Activated CD8-positive, alpha-beta T cell treated with anti-CD3 and anti-CD28 coated beads, Interleukin-2, amount 10 ng/mL, durations not matched to agents 7 days and 5 days (primary cell): ENCODE measurements at regions not wholly inside any gene's neighbourhood (a gene's known extent, or its start where the extent isn't known, plus 50 kb on each side); places are given as distances from the start of the nearest gene placed in this dataset.

Experiments
- ATAC-seq: fragments of 150-1000 bp; cut with Tn5 transposase; one replicate; pipeline ENCODE4 v1.10.0; 2021; ENCODE audit warnings: moderate library complexity
- CTCF ChIA-PET: fragments of 350-600 bp; sonication (Branson Sonifier 250); formaldehyde crosslinking; loops from one replicate; lab custom pipeline; 2021; ENCODE audit warnings: antibody characterized with exemption; lab: Charles Lee
- POLR2A ChIA-PET: fragments of 350-600 bp; sonication (Branson Sonifier 250); formaldehyde crosslinking; loops from one replicate; lab custom pipeline; 2021; ENCODE audit warnings: antibody characterized with exemption; lab: Charles Lee
- DNase-seq: peaks from one replicate; pipeline ENCODE4 v3.0.0-alpha.2; 2020
- H3K27ac Mint-ChIP-seq: one replicate; pipeline ENCODE4 v1.8.0; 2021; ENCODE audit warnings: mild to moderate bottlenecking, mixed read lengths
- H3K27me3 Mint-ChIP-seq: one replicate; pipeline ENCODE4 v1.8.0; 2021; ENCODE audit warnings: low read depth, mixed read lengths
- H3K36me3 Mint-ChIP-seq: one replicate; pipeline ENCODE4 v1.8.0; 2021; ENCODE audit warnings: low read depth, mixed read lengths
- H3K4me1 Mint-ChIP-seq: one replicate; pipeline ENCODE4 v1.8.0; 2021; ENCODE audit warnings: low read depth, mixed read lengths
- H3K4me3 Mint-ChIP-seq: one replicate; pipeline ENCODE4 v1.8.0; 2021; ENCODE audit warnings: mild to moderate bottlenecking, mixed read lengths
- H3K9me3 Mint-ChIP-seq: one replicate; pipeline ENCODE4 v1.8.0; 2022; ENCODE audit warnings: mixed read lengths; ENCODE audit not compliant: insufficient read depth

- CTCF ChIA-PET: no interaction called here
- no peak for DNase-seq
- POLR2A ChIA-PET: no interaction called here
- H3K27ac Mint-ChIP-seq: no peak overlapping the region
- H3K27me3 Mint-ChIP-seq: no peaks in the 10 kb centered on the region
- ATAC-seq: no peak
- peaks cover 11% of the 10 kb centered on the region for H3K9me3 Mint-ChIP-seq
- no peak overlapping the region for H3K4me3 Mint-ChIP-seq
- no peaks in the 10 kb centered on the region for H3K4me1 Mint-ChIP-seq
- H3K36me3 Mint-ChIP-seq: no peaks in the 10 kb centered on the region
Observed at GRCh38 chr18:65081786-65082185, 669.0 kb upstream of the CDH7 start.

- H3K27me3 Mint-ChIP-seq: no peaks in the 10 kb centered on the region
- POLR2A ChIA-PET: no interaction called here
Observed at GRCh38 chr18:65073060-65073550, 677.7 kb upstream of the CDH7 start.

GRCh38 chr18:65057439-65058083 is 693.3 kb upstream of the CDH7 start:
- CTCF ChIA-PET: no interaction called here
- Mint-ChIP-seq H3K36me3 (no peaks in the 10 kb centered on the region), H3K4me1 (no peaks in the 10 kb centered on the region), H3K4me3 (no peak overlapping the region), H3K27me3 (no peaks in the 10 kb centered on the region), H3K9me3 (peaks cover 12% of the 10 kb centered on the region), H3K27ac (no peak overlapping the region)
- POLR2A ChIA-PET: no interaction called here
- DNase-seq (no peak), ATAC-seq (no peak)

More at GRCh38 chr18:65073060-65073550, 677.7 kb upstream of the CDH7 start:
- no peaks in the 10 kb centered on the region for H3K4me1 Mint-ChIP-seq
- no peaks in the 10 kb centered on the region for H3K9me3 Mint-ChIP-seq
- H3K36me3 Mint-ChIP-seq: no peaks in the 10 kb centered on the region
- DNase-seq (no peak), ATAC-seq (no peak)
- CTCF ChIA-PET: no interaction called here
- no peak overlapping the region for H3K27ac Mint-ChIP-seq
- no peak overlapping the region for H3K4me3 Mint-ChIP-seq

- H3K27me3 Mint-ChIP-seq: no peaks in the 10 kb centered on the region
Observed at GRCh38 chr18:65056575-65056974, 694.2 kb upstream of the CDH7 start.

DNA sequence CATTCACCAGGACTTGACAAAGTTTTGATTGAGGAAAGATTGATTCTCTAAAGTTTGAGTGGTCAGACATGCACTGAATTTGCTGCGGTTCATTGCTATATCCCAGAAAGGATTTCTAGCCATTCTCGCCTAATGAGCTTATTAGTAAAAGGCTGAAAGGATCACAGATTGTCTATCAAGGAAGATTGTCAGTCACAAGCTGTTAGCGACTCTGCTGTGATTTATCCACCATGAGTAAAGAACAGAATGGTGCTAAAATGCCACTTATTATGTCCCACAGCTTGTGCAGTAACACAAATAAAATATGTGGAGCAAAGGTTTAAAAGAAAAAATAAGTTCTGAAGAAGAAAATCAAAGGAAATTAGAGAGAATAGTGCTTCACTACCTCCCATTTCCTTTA is 701.2 kb upstream of the CDH7 start:
- ATAC-seq (no peak), DNase-seq (no peak)
- ChIA-PET POLR2A (no interaction called here), CTCF (no interaction called here)
- peaks cover 4% of the 10 kb centered on the region for H3K9me3 Mint-ChIP-seq
- H3K27ac Mint-ChIP-seq: no peak overlapping the region
- no peaks in the 10 kb centered on the region for H3K4me1 Mint-ChIP-seq
- no peaks in the 10 kb centered on the region for H3K36me3 Mint-ChIP-seq
- no peak overlapping the region for H3K4me3 Mint-ChIP-seq
- H3K27me3 Mint-ChIP-seq: no peaks in the 10 kb centered on the region

More at GRCh38 chr18:65056575-65056974, 694.2 kb upstream of the CDH7 start:
- DNase-seq (no peak), ATAC-seq (no peak)
- Mint-ChIP-seq H3K4me1 (no peaks in the 10 kb centered on the region), H3K4me3 (no peak overlapping the region), H3K36me3 (no peaks in the 10 kb centered on the region), H3K27ac (no peak overlapping the region), H3K9me3 (peaks cover 5% of the 10 kb centered on the region)
- ChIA-PET CTCF (no interaction called here), POLR2A (no interaction called here)

- POLR2A ChIA-PET: no interaction called here
- no peak overlapping the region for H3K4me3 Mint-ChIP-seq
- no peaks in the 10 kb centered on the region for H3K27me3 Mint-ChIP-seq
- CTCF ChIA-PET: no interaction called here
- H3K36me3 Mint-ChIP-seq: no peaks in the 10 kb centered on the region
- H3K9me3 Mint-ChIP-seq: peaks cover 21% of the 10 kb centered on the region
- DNase-seq (no peak), ATAC-seq (no peak)
- no peak overlapping the region for H3K27ac Mint-ChIP-seq
- H3K4me1 Mint-ChIP-seq: no peaks in the 10 kb centered on the region
Observed at GRCh38 chr18:65039578-65039977, 711.2 kb upstream of the CDH7 start.

- ATAC-seq (no peak), DNase-seq (no peak)
- ChIA-PET POLR2A (no interaction called here), CTCF (no interaction called here)
- peaks cover 15% of the 10 kb centered on the region for H3K9me3 Mint-ChIP-seq
- no peaks in the 10 kb centered on the region for H3K4me1 Mint-ChIP-seq
- H3K36me3 Mint-ChIP-seq: no peaks in the 10 kb centered on the region
- no peaks in the 10 kb centered on the region for H3K27me3 Mint-ChIP-seq
- no peak overlapping the region for H3K27ac Mint-ChIP-seq
- no peak overlapping the region for H3K4me3 Mint-ChIP-seq
Observed at GRCh38 chr18:65035701-65036100, 715.1 kb upstream of the CDH7 start.

- Mint-ChIP-seq H3K4me3 (no peak overlapping the region), H3K36me3 (no peaks in the 10 kb centered on the region), H3K4me1 (no peaks in the 10 kb centered on the region), H3K27me3 (no peaks in the 10 kb centered on the region), H3K27ac (no peak overlapping the region), H3K9me3 (peaks cover 15% of the 10 kb centered on the region)
- ChIA-PET POLR2A (no interaction called here), CTCF (no interaction called here)
- no peak for ATAC-seq
- DNase-seq: no peak
Observed at GRCh38 chr18:65025756-65026155, 725.1 kb upstream of the CDH7 start.

- peaks cover 18% of the 10 kb centered on the region for H3K9me3 Mint-ChIP-seq
- POLR2A ChIA-PET: no interaction called here
- no peaks in the 10 kb centered on the region for H3K4me1 Mint-ChIP-seq
- DNase-seq (no peak), ATAC-seq (no peak)
- H3K27me3 Mint-ChIP-seq: no peaks in the 10 kb centered on the region
- no peak overlapping the region for H3K4me3 Mint-ChIP-seq
- no peak overlapping the region for H3K27ac Mint-ChIP-seq
- CTCF ChIA-PET: no interaction called here
- H3K36me3 Mint-ChIP-seq: no peaks in the 10 kb centered on the region
Observed at GRCh38 chr18:65021021-65021420, 729.8 kb upstream of the CDH7 start.

- H3K27ac Mint-ChIP-seq: no peak overlapping the region
- H3K27me3 Mint-ChIP-seq: no peaks in the 10 kb centered on the region
- DNase-seq: no peak
- ChIA-PET CTCF (no interaction called here), POLR2A (no interaction called here)
- H3K4me3 Mint-ChIP-seq: no peak overlapping the region
- H3K36me3 Mint-ChIP-seq: no peaks in the 10 kb centered on the region
- ATAC-seq: no peak
- peaks cover 26% of the 10 kb centered on the region for H3K9me3 Mint-ChIP-seq
- H3K4me1 Mint-ChIP-seq: no peaks in the 10 kb centered on the region
Observed at GRCh38 chr18:65018184-65018583, 732.6 kb upstream of the CDH7 start.

DNA sequence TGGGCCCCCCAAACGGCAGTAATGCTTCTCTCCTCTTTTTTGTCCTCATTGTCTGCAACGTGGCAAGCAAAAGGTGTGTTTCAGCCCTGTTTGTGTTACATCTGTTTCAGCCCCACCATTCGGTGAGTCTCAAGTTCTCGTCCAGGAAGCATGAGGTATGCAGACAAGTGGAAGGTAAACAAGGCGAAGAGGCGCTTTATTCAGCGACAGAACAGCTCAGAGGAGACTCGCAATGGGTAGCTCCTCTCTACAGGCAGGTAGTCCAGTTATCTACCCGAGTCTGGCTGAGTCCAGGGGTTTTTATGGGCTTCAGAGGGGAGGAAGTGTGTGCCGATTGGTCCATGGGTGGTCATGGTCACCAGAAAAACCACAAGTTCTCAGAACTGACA is 733.4 kb upstream of the CDH7 start:
- no peaks in the 10 kb centered on the region for H3K27me3 Mint-ChIP-seq
- no peak for ATAC-seq
- no peak overlapping the region for H3K4me3 Mint-ChIP-seq
- no peak overlapping the region for H3K27ac Mint-ChIP-seq
- H3K4me1 Mint-ChIP-seq: no peaks in the 10 kb centered on the region
- H3K9me3 Mint-ChIP-seq: peaks cover 26% of the 10 kb centered on the region
- POLR2A ChIA-PET: no interaction called here
- CTCF ChIA-PET: no interaction called here
- no peaks in the 10 kb centered on the region for H3K36me3 Mint-ChIP-seq
- no peak for DNase-seq

- Mint-ChIP-seq H3K4me3 (no peak overlapping the region), H3K4me1 (no peaks in the 10 kb centered on the region), H3K36me3 (no peaks in the 10 kb centered on the region), H3K27me3 (no peaks in the 10 kb centered on the region), H3K27ac (no peak overlapping the region), H3K9me3 (peaks cover 31% of the 10 kb centered on the region)
- DNase-seq (no peak), ATAC-seq (no peak)
- POLR2A ChIA-PET: no interaction called here
- CTCF ChIA-PET: no interaction called here
Observed at GRCh38 chr18:65016631-65017371, 734.0 kb upstream of the CDH7 start.
